GM21723 (cell line): ENCODE measurements at regions not wholly inside any gene's neighbourhood (a gene's known extent, or its start where the extent isn't known, plus 50 kb on each side); places are given as distances from the start of the nearest gene placed in this dataset.
"Not testable (repeated sequence)": the region's sequence is repeated elsewhere in the genome, so short reads cannot be mapped to it uniquely, and the experiment has no call there.

ENCODE experiments used
- ATAC-seq: cut with Tn5 transposase; IDR thresholded peaks from one replicate; pipeline ENCODE4 v1.9.1; 2021; ENCODE audit warnings: mild to moderate bottlenecking, moderate library complexity; ENCODE audit not compliant: unreplicated experiment

- ATAC-seq: no peak
Observed at GRCh38 chr13:50543782-50544181, 299.7 kb downstream of the DLEU7 start.

GRCh38 chr13:50544211-50544610, 299.3 kb downstream of the DLEU7 start:
- ATAC-seq: no peak

DNA sequence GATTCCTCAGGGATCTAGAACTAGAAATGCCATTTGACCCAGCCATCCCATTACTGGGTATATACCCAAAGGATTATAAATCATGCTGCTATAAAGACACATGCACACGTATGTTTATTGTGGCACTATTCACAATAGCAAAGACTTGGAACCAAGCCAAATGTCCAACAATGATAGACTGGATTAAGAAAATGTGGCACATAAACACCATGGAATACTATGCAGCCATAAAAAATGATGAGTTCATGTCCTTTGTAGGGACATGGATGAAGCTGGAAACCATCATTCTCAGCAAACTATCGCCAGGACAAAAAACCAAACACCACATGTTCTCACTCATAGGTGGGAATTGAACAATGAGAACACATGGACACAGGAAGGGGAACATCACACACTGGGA, 296.3 kb downstream of the DLEU7 start:
- ATAC-seq: not testable (repeated sequence)

GRCh38 chr13:50548586-50548985, 294.9 kb downstream of the DLEU7 start:
- ATAC-seq: no peak

DNA sequence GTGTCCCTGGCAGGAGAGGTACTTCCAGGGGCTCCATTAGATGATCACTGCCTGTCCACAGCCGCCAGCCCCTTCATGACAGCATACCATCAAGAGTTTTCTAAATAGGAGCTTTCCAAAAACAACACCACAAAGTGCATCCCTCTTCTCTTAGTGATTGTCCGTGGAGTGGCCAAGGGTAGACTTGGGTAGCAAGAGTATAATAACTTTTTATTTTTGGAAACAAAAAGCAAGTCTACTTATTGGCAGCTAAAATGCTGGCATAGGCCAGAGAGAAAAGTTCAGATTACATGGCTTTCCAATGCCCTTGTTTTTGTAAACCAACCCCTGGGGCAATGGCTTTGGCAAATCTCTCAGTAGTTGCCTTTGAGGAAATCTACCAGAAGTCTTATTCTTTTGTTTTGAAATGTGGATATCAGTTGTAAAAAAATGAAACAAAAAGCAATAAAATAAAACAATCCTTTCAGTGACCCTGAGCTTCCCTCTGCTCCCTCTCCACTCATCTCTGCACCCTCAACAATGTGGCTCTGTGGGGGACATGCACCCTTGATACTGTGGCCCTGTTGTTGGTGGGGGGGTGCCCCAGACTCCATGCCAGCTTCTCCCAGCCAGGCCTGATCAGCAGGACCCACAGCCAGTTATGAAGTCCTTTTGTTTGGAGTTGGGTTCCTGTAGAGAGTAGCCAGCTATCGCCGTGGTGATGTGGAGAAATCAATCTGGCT, 294.1 kb downstream of the DLEU7 start:
- no peak for ATAC-seq

- no peak for ATAC-seq
Observed at GRCh38 chr13:50550151-50550550, 293.3 kb downstream of the DLEU7 start.

DNA sequence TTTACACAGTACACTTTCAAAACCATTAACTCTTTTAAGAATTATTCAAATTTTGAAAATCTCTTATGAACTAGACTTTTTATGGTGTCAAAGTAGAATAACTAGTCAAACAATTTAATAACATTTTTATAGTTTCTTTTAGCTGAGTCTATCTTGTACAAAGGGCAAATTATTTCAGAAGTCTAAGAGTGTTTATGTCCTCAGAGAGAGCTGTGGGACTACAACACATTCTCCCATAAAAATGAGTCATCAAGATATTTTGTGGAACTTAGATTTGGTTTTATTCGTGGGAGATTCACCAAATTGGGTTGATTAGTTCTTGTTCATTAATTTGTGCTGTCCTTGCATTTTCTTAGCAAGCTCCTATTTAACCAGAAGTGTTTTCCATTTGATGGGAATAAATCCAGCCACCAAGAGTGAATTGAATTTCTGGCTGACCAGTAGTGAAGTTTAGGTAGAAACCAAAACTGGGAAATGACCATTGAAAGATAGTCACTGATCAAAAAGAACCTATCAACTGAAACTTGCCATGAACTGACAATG, 291.0 kb downstream of the DLEU7 start:
- no peak for ATAC-seq

- no peak for ATAC-seq
Observed at GRCh38 chr13:50561739-50562138, 281.8 kb downstream of the DLEU7 start.

GRCh38 chr13:50566646-50567045, 276.8 kb downstream of the DLEU7 start:
- no peak for ATAC-seq

DNA sequence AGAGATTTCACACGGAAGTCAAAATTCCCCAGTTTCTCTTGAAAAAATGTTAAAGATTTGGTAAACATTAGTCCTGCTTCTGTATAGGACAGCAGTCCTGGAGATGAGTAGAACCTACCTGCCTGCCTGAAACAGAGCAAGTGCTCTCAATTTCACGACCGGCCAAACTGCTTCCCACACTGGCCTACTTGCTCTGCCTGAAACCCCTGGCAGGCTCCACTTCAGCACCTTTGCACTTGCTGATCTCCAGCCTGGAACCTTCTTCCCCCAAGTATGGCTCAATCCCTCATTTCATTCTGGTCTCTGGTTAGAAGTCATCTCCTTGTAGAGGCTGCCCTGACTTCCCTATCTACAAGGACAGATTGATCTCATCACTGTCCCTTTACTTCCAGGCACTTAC, 271.4 kb downstream of the DLEU7 start:
- no peak for ATAC-seq

DNA sequence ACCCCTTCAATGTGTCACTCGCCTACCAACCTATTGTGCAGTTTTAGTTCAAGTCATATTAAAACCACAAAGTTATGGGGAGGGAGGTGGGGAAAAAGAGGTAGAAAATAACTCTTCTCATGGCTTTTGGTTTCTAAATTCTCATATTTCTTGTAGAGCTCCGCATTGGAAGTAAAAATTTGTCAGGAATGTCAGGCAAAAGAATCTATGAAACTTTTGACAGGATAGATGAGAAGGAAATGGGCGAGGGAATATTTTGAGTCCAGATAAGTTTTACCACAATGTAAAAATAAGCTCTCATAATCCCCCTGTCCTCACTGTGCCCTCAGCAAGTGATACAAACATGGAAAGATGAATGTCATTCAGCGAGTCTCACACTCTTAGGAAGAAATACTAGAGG, 270.4 kb downstream of the DLEU7 start:
- no peak for ATAC-seq

GRCh38 chr13:50574731-50575130, 268.8 kb downstream of the DLEU7 start:
- no peak for ATAC-seq

- ATAC-seq: no peak
Observed at GRCh38 chr13:50575138-50575537, 268.4 kb downstream of the DLEU7 start.

DNA sequence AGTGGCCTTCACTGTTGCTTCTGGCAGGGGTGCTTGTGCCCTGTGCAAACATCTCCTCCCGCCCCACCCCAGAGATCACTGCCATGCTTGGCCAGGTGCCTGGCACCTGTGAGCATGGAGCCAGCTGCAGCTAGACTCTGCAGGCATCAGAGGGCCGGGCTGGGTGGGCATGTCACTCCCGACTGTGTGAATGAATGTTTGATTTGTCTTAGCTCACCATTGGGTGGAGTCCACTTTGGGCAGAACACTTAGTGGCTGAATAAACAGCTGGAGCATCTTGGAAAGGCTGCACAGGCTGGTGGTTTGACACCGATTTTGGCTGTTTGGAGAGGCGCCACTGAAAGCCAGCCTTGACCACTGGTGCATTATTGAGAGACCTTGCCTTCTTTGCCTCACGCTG, 267.3 kb downstream of the DLEU7 start:
- no peak for ATAC-seq

DNA sequence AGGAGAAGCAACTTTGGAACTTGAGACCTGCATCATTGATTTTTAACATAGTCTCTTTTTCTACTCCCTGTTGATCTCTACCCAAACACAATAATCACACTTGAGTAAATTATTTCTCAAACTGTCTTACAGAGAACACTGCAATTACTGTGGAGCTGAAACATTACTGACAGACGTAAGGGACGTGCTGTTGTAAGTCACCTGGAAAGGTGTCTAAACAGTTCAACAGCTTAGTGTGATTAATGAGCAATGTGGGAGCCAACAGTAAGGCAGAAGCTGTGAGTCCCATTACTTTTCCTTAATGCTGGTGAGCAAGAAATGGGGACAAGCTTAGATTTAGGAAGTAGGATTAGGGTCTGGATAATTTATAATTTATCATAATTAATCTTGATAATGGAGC, 265.7 kb downstream of the DLEU7 start:
- ATAC-seq: no peak

DNA sequence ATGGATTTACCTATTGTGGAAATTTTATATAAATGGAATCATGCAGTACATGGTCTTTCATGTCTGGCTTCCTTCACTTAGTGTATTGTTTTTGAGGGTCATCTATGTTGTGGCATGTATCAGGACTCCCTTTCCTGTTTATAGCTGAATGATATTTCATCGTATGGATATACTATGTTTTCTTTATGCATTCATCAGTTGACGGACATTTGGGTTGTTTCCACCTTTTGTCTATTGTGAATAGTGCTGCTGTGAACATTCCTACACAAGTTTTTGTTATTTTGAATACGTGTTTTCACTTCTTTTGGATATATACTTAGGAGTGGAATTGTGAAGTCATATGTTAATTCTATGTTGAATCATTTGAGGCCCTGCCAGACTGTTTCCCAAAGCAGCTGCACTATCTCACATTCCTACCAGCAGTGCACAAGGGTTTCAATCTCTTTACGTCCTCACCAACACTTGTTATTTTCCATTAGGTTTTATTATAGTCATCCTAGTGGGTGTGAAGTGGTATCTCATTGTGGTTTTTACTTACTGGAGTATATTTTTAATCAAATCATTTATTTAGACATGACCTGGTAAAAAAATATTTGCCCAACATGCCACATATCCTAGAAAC, 262.7 kb downstream of the DLEU7 start:
- ATAC-seq: no peak

GRCh38 chr13:50581586-50582196, 261.8 kb downstream of the DLEU7 start:
- no peak for ATAC-seq

GRCh38 chr13:50584856-50585580, 258.5 kb downstream of the DLEU7 start:
- no peak for ATAC-seq

DNA sequence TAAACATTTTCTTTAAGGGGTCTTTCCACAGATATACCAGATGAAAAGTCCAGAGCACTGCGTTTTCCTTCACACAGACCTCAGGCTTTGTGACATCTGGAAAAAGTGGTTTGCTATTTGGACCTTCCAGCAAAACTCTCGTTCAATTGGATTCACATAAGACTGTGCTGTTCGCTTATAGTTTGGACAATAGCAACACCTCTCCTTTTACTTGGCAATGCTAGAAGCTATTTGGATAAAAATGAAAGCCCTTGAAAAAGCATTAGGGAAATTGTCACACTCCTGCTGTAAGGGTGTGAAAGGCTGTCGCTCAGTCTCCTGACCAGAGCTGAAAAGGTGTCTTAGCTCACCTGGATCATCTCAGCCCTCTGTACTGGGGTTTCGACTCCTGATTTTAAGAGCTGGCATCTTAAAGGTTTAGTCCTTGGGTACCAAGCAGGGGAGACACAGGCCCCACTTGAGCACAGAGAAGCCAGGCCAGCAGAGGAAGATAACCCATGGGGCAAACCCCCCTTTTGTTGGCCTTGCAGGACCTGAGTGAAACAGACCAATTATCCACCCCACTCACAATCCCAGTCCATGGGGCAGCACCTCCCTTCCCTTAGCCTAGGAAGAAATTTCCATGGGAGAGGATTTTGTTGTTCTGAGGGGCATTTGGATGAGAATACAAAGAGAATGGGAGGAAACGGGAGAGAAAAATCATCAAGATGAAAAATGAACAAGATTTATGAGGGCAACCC, 257.6 kb downstream of the DLEU7 start:
- ATAC-seq: no peak

DNA sequence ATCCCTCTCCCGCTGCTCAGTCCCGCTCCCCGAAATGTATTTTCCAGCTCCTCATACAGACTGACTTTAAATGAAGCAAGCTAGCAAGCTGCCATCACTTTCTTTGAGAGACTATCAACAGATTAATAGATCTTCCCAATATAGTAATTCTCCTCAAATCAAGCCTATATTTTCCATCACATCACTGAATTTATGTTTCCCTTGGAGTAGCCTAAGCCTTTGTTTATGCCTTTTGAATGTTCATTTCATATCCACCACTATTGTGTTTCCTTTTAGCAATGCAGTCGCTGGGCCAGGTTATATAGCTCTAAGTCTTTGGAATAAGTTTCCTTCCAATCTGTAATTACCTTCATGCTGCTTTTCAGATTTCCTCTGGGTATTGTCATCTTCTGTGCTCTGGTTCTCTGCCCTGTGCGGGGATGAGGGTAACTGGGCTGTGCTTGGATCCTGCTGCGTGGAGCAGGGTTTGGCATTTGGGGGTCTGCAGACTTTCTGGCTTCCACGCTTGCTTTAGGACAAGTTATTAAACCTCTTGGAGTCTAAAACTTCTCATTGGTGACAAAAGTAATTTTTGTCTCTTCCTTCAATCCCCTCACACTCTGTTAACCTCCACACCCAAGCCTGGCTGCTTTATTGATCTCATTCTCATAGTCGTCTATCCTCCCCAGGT, 256.9 kb downstream of the DLEU7 start:
- ATAC-seq: no peak
